HG03045 (cell line): ENCODE measurements at regions not wholly inside any gene's neighbourhood (a gene's known extent, or its start where the extent isn't known, plus 50 kb on each side); places are given as distances from the start of the nearest gene placed in this dataset.
"Not testable (repeated sequence)": the region's sequence is repeated elsewhere in the genome, so short reads cannot be mapped to it uniquely, and the experiment has no call there.

ENCODE experiments used
- ATAC-seq: cut with Tn5 transposase; IDR thresholded peaks from one replicate; pipeline ENCODE4 v1.9.1; 2021; ENCODE audit warnings: mild to moderate bottlenecking, moderate library complexity; ENCODE audit not compliant: unreplicated experiment

GRCh38 chr18:22691946-22692710 is 241.0 kb upstream of the RBBP8 start:
- ATAC-seq: no peak

- ATAC-seq: no peak
Observed at GRCh38 chr18:22694954-22695353, 238.2 kb upstream of the RBBP8 start.

GRCh38 chr18:22695674-22696073 is 237.5 kb upstream of the RBBP8 start:
- ATAC-seq: no peak

- no peak for ATAC-seq
Observed at GRCh38 chr18:22697561-22697960, 235.6 kb upstream of the RBBP8 start.

- ATAC-seq: no peak
Observed at GRCh38 chr18:22698711-22699110, 234.4 kb upstream of the RBBP8 start.

GRCh38 chr18:22699629-22700028 is 233.5 kb upstream of the RBBP8 start:
- ATAC-seq: no peak

- no peak for ATAC-seq
Observed at GRCh38 chr18:22700920-22701319, 232.2 kb upstream of the RBBP8 start.

- no peak for ATAC-seq
Observed at GRCh38 chr18:22701326-22701725, 231.8 kb upstream of the RBBP8 start.

- ATAC-seq: no peak
Observed at GRCh38 chr18:22701795-22702194, 231.3 kb upstream of the RBBP8 start.

- ATAC-seq: no peak
Observed at GRCh38 chr18:22702806-22703205, 230.3 kb upstream of the RBBP8 start.

- peak; percentile 61 for ATAC-seq
Observed at GRCh38 chr18:22703883-22704585, 229.1 kb upstream of the RBBP8 start.

- no peak for ATAC-seq
Observed at GRCh38 chr18:22704586-22704918, 228.6 kb upstream of the RBBP8 start.

GRCh38 chr18:22705328-22705727 is 227.8 kb upstream of the RBBP8 start:
- no peak for ATAC-seq

GRCh38 chr18:22706025-22706424 is 227.1 kb upstream of the RBBP8 start:
- not testable (repeated sequence) for ATAC-seq

GRCh38 chr18:22709288-22710060 is 223.7 kb upstream of the RBBP8 start:
- no peak for ATAC-seq

GRCh38 chr18:22710673-22711191 is 222.4 kb upstream of the RBBP8 start:
- ATAC-seq: no peak

GRCh38 chr18:22711192-22711685 is 221.9 kb upstream of the RBBP8 start:
- ATAC-seq: no peak

- no peak for ATAC-seq
Observed at GRCh38 chr18:22713511-22713910, 219.6 kb upstream of the RBBP8 start.

GRCh38 chr18:22717536-22717935 is 215.6 kb upstream of the RBBP8 start:
- not testable (repeated sequence) for ATAC-seq

GRCh38 chr18:22723221-22723620 is 209.9 kb upstream of the RBBP8 start:
- ATAC-seq: no peak

GRCh38 chr18:22723773-22724172 is 209.4 kb upstream of the RBBP8 start:
- no peak for ATAC-seq
